ENCODE measurements at regions not wholly inside any gene's neighbourhood (a gene's known extent, or its start where the extent isn't known, plus 50 kb on each side); places are given as distances from the start of the nearest gene placed in this dataset.

- POLR2A ChIA-PET (ENCODE audit: unreplicated experiment): no interaction called here
- H3K79me2 ChIP-seq (ENCODE audit: low read length): no peaks in the 10 kb centered on the region
- peaks cover 9% of the 10 kb centered on the region; the same call in 1 of the 2 replicates for H3K27me3 ChIP-seq (ENCODE audit: low read length)
- no peak overlapping the region for H3K27ac ChIP-seq (ENCODE audit: low read length)
- CTCF ChIA-PET: no interaction called here
- no peak overlapping the region for H3K4me3 ChIP-seq (ENCODE audit: low read length)
- no TSS peak for BruUV-seq (replicated peaks)
- no peaks in the 10 kb centered on the region for H4K20me1 ChIP-seq (ENCODE audit: low read length)
- ATAC-seq (no peak), DNase-seq (no peak)
- no peak overlapping the region for H3K4me2 ChIP-seq (ENCODE audit: low read length)
- no peaks in the 10 kb centered on the region for H3K9me2 ChIP-seq (replicated peaks; ENCODE audit: low read length)
- H3K4me1 ChIP-seq (ENCODE audit: insufficient read depth, low read length): no peaks in the 10 kb centered on the region
- no peak overlapping the region for H3K9ac ChIP-seq (ENCODE audit: low read length)
- no peaks in the 10 kb centered on the region for H3F3A ChIP-seq (ENCODE audit: low read length, unreplicated experiment)
- intact Hi-C loops (cut with micrococcal nuclease): no loop called here
- H2AFZ ChIP-seq (ENCODE audit: low read length): no peak overlapping the region
- no peaks in the 10 kb centered on the region for H3K36me3 ChIP-seq (ENCODE audit: low read depth, low read length)
- no peaks in the 10 kb centered on the region for H3K9me3 ChIP-seq (ENCODE audit: low read length)
- TF ChIP-seq EZH2phosphoT487 (IDR thresholded peaks at IDR 0.05; ENCODE audit: borderline replicate concordance, low read length): no peak
- TF ChIP-seq EZH2 (IDR thresholded peaks at IDR 0.05; ENCODE audit: low read length, unreplicated experiment): no peak
- TF ChIP-seq CTCF (conservative IDR thresholded peaks at IDR 0.05; ENCODE audit: low read depth, low read length): no peak
These were observed 172.1 kb upstream of the MYO3A start for GRCh38 chr10:25761937-25762336.

GRCh38 chr10:25766213-25766612, 167.8 kb upstream of the MYO3A start:
- ATAC-seq: no peak
- H3F3A ChIP-seq (ENCODE audit: low read length, unreplicated experiment): no peaks in the 10 kb centered on the region
- no peaks in the 10 kb centered on the region for H3K36me3 ChIP-seq (ENCODE audit: low read depth, low read length)
- no peak overlapping the region for H3K4me2 ChIP-seq (ENCODE audit: low read length)
- no TSS peak for BruUV-seq (replicated peaks)
- CTCF ChIA-PET: no interaction called here
- no peak for DNase-seq
- H4K20me1 ChIP-seq (ENCODE audit: low read length): no peaks in the 10 kb centered on the region
- no peak overlapping the region for H3K9ac ChIP-seq (ENCODE audit: low read length)
- no peak overlapping the region for H2AFZ ChIP-seq (ENCODE audit: low read length)
- no peaks in the 10 kb centered on the region for H3K9me3 ChIP-seq (ENCODE audit: low read length)
- H3K79me2 ChIP-seq (ENCODE audit: low read length): no peaks in the 10 kb centered on the region
- H3K27ac ChIP-seq (ENCODE audit: low read length): no peak overlapping the region
- H3K27me3 ChIP-seq (ENCODE audit: low read length): peaks cover 9% of the 10 kb centered on the region; the same call in 1 of the 2 replicates
- no peaks in the 10 kb centered on the region for H3K9me2 ChIP-seq (replicated peaks; ENCODE audit: low read length)
- TF ChIP-seq CTCF (conservative IDR thresholded peaks at IDR 0.05; ENCODE audit: low read depth, low read length) (no peak), EZH2 (IDR thresholded peaks at IDR 0.05; ENCODE audit: low read length, unreplicated experiment) (no peak), EZH2phosphoT487 (IDR thresholded peaks at IDR 0.05; ENCODE audit: borderline replicate concordance, low read length) (no peak)
- intact Hi-C loops (cut with micrococcal nuclease): no loop called here
- POLR2A ChIA-PET (ENCODE audit: unreplicated experiment): no interaction called here
- no peaks in the 10 kb centered on the region for H3K4me1 ChIP-seq (ENCODE audit: insufficient read depth, low read length)
- H3K4me3 ChIP-seq (ENCODE audit: low read length): no peak overlapping the region

GRCh38 chr10:25766687-25767221, 167.3 kb upstream of the MYO3A start:
- Histone ChIP-seq H3K9me3 (ENCODE audit: low read length) (no peaks in the 10 kb centered on the region), H4K20me1 (ENCODE audit: low read length) (no peaks in the 10 kb centered on the region), H3K27ac (ENCODE audit: low read length) (no peak overlapping the region), H3K4me2 (ENCODE audit: low read length) (no peak overlapping the region), H3K9me2 (replicated peaks; ENCODE audit: low read length) (no peaks in the 10 kb centered on the region), H3K4me3 (ENCODE audit: low read length) (no peak overlapping the region), H3F3A (ENCODE audit: low read length, unreplicated experiment) (no peaks in the 10 kb centered on the region), H3K4me1 (ENCODE audit: insufficient read depth, low read length) (no peaks in the 10 kb centered on the region), H3K79me2 (ENCODE audit: low read length) (no peaks in the 10 kb centered on the region), H3K9ac (ENCODE audit: low read length) (no peak overlapping the region), H3K36me3 (ENCODE audit: low read depth, low read length) (no peaks in the 10 kb centered on the region), H3K27me3 (ENCODE audit: low read length) (peaks cover 9% of the 10 kb centered on the region; the same call in 1 of the 2 replicates), H2AFZ (ENCODE audit: low read length) (no peak overlapping the region)
- intact Hi-C loops (cut with micrococcal nuclease): no loop called here
- CTCF ChIA-PET: no interaction called here
- BruUV-seq (replicated peaks): no TSS peak
- TF ChIP-seq EZH2 (IDR thresholded peaks at IDR 0.05; ENCODE audit: low read length, unreplicated experiment) (no peak), CTCF (conservative IDR thresholded peaks at IDR 0.05; ENCODE audit: low read depth, low read length) (no peak), EZH2phosphoT487 (IDR thresholded peaks at IDR 0.05; ENCODE audit: borderline replicate concordance, low read length) (no peak)
- DNase-seq (no peak), ATAC-seq (no peak)
- POLR2A ChIA-PET (ENCODE audit: unreplicated experiment): no interaction called here

All from PC-3 (cell line).